HG02943 (cell line): ENCODE measurements at regions not wholly inside any gene's neighbourhood (a gene's known extent, or its start where the extent isn't known, plus 50 kb on each side); places are given as distances from the start of the nearest gene placed in this dataset.

Experiments used
- ATAC-seq: cut with Tn5 transposase; IDR thresholded peaks from one replicate; pipeline ENCODE4 v1.9.1; 2021; ENCODE audit warnings: mild to moderate bottlenecking, low read depth, moderate library complexity; ENCODE audit not compliant: unreplicated experiment

GRCh38 chr4:156556336-156556735 is 415.3 kb downstream of the PDGFC start:
- no peak for ATAC-seq

GRCh38 chr4:156553659-156554058 is 417.9 kb downstream of the PDGFC start:
- no peak for ATAC-seq

GRCh38 chr4:156547891-156548290 is 423.7 kb downstream of the PDGFC start:
- ATAC-seq, result no peak

- ATAC-seq, result no peak
These were observed 424.2 kb downstream of the PDGFC start for GRCh38 chr4:156547439-156547838.

GRCh38 chr4:156545003-156545785 is 426.4 kb downstream of the PDGFC start:
- no peak for ATAC-seq

- no peak for ATAC-seq
These were observed 432.2 kb downstream of the PDGFC start for GRCh38 chr4:156539376-156539775.

GRCh38 chr4:156538651-156539257 is 432.8 kb downstream of the PDGFC start:
- ATAC-seq, result no peak

GRCh38 chr4:156538210-156538609 is 433.4 kb downstream of the PDGFC start:
- no peak for ATAC-seq

GRCh38 chr4:156537286-156537685 is 434.3 kb downstream of the PDGFC start:
- ATAC-seq, result no peak

- ATAC-seq, result no peak
These were observed 434.9 kb downstream of the PDGFC start for GRCh38 chr4:156536661-156537060.

GRCh38 chr4:156534205-156534604 is 437.4 kb downstream of the PDGFC start:
- no peak for ATAC-seq

- ATAC-seq, result no peak
These were observed 443.4 kb downstream of the PDGFC start for GRCh38 chr4:156528216-156528615.

GRCh38 chr4:156527237-156527993 is 444.2 kb downstream of the PDGFC start:
- no peak for ATAC-seq

- no peak for ATAC-seq
These were observed 447.6 kb downstream of the PDGFC start for GRCh38 chr4:156523991-156524390.

GRCh38 chr4:156523492-156523891 is 448.1 kb downstream of the PDGFC start:
- ATAC-seq, result no peak

GRCh38 chr4:156521631-156522030 is 450.0 kb downstream of the PDGFC start:
- ATAC-seq, result no peak

GRCh38 chr4:156517956-156518355 is 453.6 kb downstream of the PDGFC start:
- no peak for ATAC-seq

GRCh38 chr4:156517546-156517945 is 454.1 kb downstream of the PDGFC start:
- no peak for ATAC-seq

GRCh38 chr4:156516698-156517097 is 454.9 kb downstream of the PDGFC start:
- ATAC-seq, result no peak

- ATAC-seq, result no peak
These were observed 456.3 kb downstream of the PDGFC start for GRCh38 chr4:156515295-156515694.

- ATAC-seq, result no peak
These were observed 459.0 kb downstream of the PDGFC start for GRCh38 chr4:156512622-156513021.
